H4 (cell line): ENCODE measurements at regions not wholly inside any gene's neighbourhood (a gene's known extent, or its start where the extent isn't known, plus 50 kb on each side); places are given as distances from the start of the nearest gene placed in this dataset.

Experiments used
- DNase-seq: peaks from one replicate; pipeline ENCODE4 v3.0.0-alpha.2; 2015; ENCODE audit warnings: low spot score

DNA sequence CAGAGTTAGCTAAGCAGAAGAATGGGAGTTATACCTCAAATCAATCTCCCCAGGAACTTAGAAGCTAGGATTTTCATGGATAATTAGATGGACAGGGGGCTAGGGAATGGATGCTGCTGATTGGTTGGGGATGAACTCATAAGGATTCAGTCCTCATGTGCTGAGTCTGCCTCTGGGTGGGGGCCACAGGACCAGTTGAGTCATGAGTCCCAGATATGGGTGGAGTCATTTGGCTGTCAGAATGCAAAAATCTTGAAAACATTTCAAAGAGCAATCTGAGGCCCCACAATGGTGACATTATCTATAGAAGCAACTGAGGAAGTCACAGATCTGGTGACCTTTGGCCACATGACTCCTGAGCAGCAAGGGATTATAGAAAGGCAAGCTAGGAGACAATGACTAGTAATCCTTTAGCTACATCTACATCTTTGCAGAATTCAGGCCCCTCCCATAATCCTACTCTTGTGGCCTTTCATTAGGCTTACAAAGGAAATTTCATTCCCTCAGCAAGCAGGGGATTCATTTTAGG, 82.6 kb upstream of the CCL2 start:
- no peak for DNase-seq

DNA sequence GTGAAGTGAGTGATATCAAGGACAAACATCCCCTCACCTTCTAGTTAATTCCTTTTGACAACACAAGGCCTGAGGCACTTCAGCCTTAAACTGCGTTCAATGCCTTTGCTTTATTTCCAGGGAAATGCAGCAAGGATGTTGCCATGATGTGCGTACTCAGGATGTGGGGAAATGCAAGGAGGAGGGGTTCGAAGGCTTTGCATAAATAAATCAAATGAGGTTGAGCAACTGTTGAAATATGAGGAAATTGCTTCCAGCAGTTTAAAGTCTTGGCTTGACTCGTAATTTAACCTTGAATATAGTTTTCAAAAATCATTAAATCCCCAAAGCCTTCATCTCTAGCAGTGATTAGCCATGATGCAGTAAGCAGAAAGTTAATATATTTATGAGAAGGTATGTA, 81.8 kb upstream of the CCL2 start:
- no peak for DNase-seq

DNA sequence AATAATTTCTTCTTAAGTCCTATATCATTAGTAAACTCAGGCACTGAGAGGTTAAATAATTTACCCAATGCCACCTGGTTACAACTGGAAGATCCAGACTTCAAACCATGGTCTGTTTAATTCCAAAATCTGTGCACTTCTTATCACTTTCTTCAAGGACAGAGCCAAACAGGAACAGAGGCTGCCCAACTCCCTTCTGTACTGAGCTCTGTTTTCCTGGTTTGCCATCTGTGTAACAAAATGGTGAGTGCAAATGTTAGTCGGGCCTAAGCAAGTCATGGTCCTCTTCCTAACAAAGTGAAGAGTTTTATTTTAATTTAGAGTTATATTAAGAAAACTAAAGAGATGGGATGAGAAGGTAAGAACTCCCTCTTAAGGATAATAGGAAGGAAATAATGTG, 80.6 kb upstream of the CCL2 start:
- DNase-seq, result no peak

DNA sequence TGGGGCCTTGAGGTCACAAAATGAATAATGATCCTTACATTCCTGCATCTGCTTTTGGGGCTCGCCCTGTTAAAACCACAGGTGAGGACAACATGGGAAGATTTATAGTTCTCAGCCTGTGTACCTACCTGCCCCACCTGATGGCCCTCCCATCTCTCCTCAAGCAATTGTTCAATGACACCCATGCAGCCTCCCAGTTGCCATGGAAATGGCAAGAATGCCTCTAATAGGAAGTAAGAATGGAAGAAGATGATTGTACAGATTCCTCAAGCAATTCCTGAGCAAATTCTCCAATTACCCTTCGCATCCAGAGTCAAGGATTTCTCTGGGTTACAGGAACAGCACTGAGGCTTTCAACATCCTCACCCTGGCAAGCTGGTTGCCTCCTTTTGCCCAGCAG, 78.6 kb upstream of the CCL2 start:
- DNase-seq, result no peak

DNA sequence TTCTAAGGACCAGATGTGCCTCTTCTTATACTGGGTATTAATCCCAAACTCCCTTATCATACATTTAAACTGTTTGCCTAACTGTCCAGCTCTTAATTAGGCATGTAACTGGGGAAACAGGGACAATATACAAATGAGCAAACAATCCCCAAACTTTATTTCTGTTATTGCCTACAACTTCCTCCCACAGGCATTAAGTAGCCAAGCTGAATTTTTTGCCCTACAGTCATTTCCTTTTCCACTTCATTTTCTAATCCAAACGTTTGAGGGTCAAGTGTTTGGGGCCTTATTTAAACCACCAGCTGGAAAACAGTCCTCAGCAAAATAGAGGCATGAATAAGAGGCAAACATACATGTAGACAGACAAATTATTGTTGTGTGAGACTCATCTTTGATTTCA, 77.4 kb upstream of the CCL2 start:
- no peak for DNase-seq

DNA sequence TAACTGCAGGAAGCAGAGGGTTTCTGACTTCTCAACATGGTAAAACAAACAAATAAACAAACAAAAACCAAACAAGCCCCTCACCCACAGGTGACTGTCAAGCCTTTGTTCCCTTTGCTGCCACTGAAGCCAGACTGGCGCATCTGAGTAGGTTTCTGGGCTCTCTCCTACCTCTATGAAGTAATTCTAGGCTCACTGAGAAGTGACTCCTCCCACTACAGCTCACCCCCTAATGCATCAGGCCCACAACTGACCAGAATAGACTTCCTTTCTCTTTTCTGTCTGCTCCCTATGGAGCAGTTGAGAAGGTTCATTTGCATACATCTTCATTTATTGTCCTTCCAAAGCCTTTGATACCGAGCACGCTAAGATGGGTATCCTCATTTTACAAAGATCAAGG, 77.0 kb upstream of the CCL2 start:
- peak; percentile 23 for DNase-seq

DNA sequence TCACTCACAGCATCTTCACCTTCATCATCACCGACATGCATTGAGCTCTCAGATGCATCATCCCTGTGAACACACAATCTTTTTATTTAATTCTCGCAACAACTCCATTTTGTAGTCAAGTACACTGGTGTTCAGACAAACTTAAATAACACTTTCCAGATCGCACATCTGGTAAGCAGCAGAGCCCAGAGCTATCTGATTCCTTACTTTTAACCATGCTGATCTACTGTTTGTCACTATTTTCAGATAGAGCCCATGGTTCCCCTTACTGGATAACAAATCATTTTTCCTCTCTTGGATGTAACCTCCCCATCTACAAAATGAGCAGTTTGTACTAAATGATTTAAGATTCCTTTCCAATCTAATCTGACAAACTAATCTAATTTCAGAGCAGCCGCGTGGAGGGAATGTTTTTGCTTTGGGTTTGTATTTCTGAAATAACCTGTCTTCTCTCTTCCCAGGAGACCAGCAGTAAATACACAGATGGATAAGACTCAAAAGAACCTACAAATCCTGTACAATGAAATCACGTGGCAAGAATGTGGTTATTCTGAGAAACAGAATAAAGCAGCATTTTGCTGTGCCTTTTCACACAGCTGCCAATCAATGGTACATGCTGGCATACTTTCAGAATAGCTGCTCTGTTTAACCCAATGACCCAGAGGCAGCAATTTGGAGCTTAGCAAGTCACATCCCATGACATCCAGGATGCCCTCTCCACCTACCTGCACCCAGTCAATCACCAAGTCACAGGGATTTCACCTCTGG, 72.9 kb upstream of the CCL2 start:
- no peak for DNase-seq

DNA sequence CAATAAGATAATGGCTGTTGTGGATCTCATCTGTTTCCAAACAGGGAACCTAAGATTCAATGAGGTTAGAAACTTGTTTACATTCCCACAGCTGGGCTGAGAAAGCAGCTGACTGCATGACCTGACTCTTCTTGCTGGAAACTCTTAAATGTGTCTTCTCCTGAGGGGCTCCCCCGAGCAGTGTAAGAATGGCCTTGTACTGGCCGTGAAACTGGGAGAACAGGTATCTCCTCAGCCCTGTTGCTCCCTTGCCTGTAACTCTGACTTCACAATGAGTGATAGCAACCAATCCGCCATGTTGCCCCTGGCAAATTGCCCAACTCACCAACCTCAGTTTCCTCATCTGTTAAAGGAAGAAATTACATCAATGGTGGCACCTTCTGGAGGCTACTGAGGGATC, 59.1 kb upstream of the CCL2 start:
- no peak for DNase-seq

DNA sequence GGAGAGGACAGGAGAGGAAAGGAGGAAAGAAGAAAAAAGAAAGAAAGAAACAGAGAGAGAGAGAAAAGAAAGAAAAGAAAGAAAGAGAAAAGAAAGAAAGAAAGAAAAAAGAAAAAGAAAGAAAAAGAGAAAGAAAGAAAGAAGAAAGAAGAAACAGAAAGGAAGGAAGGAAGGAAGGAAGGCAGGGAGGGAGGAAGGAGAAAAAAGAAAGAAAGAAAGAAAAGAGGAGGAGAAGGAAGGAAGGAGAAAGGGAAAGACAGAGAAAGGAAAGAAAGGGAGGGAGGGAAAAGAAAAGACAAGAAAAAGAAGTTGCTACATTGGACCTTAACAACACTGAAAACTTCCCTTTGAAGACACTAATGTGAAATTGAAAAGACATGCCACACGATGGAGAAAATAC, 56.6 kb upstream of the CCL2 start:
- DNase-seq, result no peak

DNA sequence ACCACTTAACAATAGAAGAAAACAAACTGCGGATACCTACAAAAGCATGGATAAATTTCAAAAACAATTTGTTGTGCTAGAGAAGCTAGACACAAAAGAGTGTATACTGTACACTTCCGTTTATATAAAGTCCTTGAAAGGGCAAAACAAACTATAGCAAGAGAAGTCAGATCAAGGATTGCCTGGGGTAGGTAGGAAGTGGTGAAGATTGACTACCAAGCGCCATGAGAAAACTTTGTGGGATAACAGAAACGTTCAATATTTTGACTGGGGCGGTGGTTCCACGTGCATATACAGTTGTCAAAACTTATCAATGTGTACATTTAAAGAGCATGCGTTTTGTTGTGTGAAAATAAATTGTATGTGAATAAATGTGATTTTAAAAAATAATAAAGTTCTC, 55.6 kb upstream of the CCL2 start:
- no peak for DNase-seq

DNA sequence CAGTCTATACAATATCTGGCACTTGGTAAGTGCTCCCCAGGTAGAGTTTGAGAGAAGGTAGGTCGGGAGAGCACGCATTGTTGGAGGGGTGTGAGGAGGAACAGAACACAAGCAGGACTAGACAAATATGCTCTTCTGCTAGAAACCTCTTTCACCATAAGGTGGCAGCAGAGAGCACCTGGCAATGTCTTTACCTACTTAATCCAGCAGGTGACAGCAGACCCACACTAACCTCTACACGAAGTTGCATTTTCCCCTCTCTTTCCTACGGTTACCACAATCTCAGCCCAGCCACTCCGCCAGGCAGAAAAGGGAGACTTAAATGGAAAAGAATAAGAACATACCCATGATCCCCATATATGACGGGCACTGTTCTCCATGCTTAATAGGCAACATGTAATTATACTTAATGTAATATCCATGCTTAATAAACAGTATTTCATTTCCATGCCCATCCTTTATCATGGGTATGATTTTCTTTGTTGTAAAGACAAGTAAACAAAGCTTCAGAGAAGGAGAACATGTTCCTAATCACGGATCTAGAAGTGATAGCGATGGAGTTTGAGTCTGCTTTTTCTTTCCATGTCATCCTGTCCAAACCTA, 55.1 kb upstream of the CCL2 start:
- DNase-seq, result peak; percentile 80

DNA sequence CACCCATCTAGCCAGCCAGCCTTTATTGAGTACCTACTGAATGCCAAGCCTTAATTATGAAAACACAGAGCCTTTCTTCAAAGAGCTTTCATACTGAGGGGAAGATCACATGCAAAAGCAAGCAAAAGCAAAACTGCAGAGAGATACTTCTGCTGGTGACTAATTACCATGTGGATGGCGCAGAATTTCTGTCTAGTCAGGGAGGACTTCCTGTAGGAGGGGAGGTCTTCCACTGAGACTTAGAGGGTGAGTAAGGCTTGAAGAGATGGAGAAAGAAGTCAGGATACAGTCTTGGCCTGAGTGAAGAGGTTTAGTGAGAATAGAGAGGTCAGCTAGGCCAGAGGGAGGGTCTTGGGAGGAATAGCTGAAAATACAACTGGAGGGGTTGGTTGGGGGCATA, 53.9 kb upstream of the CCL2 start:
- DNase-seq, result no peak

DNA sequence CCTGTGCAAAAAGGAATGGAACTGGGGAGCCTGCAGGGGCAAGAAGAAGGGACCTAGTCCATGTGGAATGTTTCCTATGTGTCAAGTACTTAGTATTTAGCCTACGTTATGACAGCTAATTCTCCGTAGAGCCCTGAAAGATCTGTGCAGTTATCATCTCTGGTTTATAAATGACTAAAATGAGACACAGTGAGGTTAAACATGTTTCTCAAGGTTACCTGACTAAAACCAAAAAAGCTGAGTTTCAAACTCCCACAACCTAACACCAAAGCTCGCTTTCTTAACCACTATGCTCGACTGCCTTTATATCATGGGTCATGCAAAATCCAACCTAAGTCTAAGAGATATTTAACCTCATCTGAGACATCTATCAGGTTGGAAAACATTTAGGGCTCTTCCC, 53.3 kb upstream of the CCL2 start:
- no peak for DNase-seq

DNA sequence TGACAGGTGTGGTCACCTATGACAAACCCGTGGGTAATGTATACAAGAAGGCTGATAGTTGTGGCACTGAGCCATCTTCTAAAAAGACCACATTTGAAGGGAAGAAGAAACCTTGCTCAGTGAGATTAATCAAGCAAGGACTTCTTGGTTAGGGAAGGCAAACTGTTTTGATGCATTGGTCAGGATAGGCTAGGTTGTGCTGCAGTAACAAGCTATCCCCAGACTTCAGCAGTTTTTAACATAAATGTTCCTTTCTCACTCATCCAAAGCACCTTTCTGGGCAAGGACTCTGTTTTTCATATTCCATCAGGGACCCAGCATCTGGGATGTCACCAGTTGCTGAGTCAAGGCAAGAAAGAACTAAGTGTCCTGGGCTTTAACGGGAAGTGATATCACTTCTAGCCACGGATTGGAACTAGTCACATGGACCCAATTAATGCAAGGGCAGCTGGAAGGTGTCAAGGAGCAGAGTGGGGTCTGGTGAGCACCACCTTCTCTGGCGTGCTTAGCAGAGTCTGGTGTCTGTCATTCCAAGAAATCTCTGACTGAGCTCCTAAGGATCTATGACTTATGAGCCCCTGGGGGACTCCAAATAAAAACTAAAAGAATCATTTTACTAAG, 52.0 kb upstream of the CCL2 start:
- DNase-seq, result no peak

DNA sequence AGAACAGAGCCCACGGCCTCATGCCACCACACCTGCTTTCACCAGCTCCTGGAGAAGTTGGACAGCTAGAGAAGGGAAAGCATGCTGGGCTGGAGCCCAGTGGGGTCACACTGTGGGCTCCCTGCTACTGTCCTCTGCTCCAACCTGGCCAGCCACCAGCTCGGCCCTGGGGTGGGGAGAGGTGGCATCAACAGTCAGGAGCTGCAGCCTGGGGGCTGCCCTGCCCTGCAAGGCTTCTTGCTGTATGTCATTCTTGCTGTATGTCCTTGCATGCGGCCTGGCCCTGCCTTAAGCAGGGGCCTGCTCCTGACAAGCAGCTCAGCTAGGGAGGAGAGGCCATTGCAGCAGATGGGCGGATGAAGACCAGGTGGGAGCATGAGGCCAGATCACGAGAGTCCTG, 50.7 kb upstream of the CCL2 start:
- no peak for DNase-seq
